Colonic mucosa (tissue), 4 donors: ENCODE measurements at regions not wholly inside any gene's neighbourhood (a gene's known extent, or its start where the extent isn't known, plus 50 kb on each side); places are given as distances from the start of the nearest gene placed in this dataset.

ENCODE experiments used
- DNase-seq: peaks from one replicate; pipeline ENCODE4 v3.0.0-alpha.2; 2020
- H3K27ac ChIP-seq: fragments of 200-600 bp; one replicate; pipeline ENCODE4 v1.8.0; 2021
- H3K27me3 ChIP-seq: fragments of 200-600 bp; one replicate; pipeline ENCODE4 v1.8.0; 2021
- H3K36me3 ChIP-seq: fragments of 200-600 bp; one replicate; pipeline ENCODE4 v1.8.0; 2021
- H3K4me1 ChIP-seq: fragments of 200-600 bp; one replicate; pipeline ENCODE4 v1.8.0; 2021; ENCODE audit warnings: mild to moderate bottlenecking
- H3K4me3 ChIP-seq: fragments of 200-600 bp; one replicate; pipeline ENCODE4 v1.8.0; 2021
- H3K9ac ChIP-seq, 2 donors: one replicate each; pipeline ENCODE4 v1.7.0; 2013; ENCODE audit warnings: control low read depth in 2 of 2, low read depth in 2 of 2, low read length in 2 of 2
- H3K9me3 ChIP-seq: fragments of 200-600 bp; one replicate; pipeline ENCODE4 v1.8.0; 2021
- intact Hi-C: fragments of 100-400 bp; cut with DNase I; formaldehyde crosslinking; loops from one replicate; pipeline ENCODE4 v1.14.1; 2022
- TF ChIP-seq, protein P1 (sequence below): fragments of 200-600 bp; IDR thresholded peaks from one replicate; pipeline ENCODE4 v1.8.0; 2022; ENCODE audit warnings: antibody characterized with exemption, mild to moderate bottlenecking
- donor health status: healthy.
- donor health status: DM: no; HTN: no; CAD: no.
- donor health status: DM: no; HTN: no; CAD: no.

DNA sequence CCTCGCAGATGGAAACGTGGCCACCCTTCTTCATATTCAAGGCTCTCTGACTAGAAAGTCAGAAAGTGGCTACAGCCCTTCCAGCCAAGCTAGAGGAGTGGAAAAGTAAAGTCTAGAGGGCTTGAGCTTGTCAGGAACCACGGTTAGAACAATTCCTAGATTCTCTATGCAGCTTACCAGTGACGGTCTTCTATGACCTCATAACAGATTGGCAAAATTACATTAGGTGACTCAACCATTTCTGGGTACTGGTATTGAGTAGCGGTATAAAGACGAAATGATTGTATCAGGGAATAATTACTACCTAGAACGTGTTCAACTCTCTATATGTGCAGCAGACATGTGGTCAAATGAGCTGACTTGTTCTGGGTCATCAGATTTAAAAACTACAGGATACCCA, 155.0 kb upstream of the RUNX1 start:
- intact Hi-C loops: loop anchor here (10.0 kb wide), 1 partner anchor 309 kb away; no protein-coding TSS in a partner anchor

DNA sequence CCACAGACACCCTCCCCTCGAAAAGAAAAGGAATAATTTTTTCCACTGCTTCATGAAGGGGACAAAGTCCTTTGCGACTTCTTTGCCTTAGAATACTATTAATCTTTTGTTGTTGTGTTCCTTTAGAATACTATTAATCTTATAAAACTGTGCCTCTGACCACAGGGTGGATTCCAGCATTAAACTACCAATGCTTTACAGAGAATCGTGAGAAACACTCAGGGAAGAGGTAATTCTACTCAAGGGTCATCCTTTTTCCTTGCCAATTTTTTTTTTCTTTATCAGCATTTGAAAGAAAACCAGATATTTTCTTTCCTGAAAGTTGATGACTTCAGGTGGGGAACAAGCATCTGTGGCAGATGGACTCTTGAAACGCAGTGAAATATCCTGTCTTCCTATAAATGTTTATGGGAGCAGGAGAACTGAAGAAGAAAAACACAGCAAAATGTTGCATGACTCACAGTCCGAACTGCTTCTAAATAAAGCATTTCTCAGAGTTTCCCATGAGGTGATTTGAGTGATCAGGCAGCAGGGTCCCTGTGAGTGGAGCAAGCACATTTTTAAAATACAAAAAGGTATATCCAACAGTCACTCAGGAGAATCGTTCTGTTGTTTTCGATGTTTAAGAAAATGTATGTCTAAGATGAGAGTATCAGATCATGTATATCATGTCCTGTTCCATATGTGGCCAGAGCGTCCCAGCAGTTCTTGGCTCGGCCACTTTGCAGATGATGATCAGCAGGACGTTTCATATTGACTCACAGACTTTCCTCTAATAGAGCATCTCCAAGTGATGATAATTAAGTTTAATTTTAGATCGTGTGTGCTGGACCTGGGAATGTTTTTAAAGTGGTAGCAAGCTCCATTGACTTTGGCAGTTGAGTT, 154.2 kb upstream of the RUNX1 start:
- Histone ChIP-seq H3K27ac (peak overlapping the region; percentile 26), H3K27me3 (no peaks in the 10 kb centered on the region), H3K4me1 (no peaks in the 10 kb centered on the region), H3K36me3 (no peaks in the 10 kb centered on the region), H3K4me3 (no peak overlapping the region), H3K9me3 (no peaks in the 10 kb centered on the region), H3K9ac (no peak overlapping the region)
- intact Hi-C loops: loop anchor here (10.0 kb wide), 1 partner anchor 309 kb away; no protein-coding TSS in a partner anchor
- TF ChIP-seq, protein P1, sequence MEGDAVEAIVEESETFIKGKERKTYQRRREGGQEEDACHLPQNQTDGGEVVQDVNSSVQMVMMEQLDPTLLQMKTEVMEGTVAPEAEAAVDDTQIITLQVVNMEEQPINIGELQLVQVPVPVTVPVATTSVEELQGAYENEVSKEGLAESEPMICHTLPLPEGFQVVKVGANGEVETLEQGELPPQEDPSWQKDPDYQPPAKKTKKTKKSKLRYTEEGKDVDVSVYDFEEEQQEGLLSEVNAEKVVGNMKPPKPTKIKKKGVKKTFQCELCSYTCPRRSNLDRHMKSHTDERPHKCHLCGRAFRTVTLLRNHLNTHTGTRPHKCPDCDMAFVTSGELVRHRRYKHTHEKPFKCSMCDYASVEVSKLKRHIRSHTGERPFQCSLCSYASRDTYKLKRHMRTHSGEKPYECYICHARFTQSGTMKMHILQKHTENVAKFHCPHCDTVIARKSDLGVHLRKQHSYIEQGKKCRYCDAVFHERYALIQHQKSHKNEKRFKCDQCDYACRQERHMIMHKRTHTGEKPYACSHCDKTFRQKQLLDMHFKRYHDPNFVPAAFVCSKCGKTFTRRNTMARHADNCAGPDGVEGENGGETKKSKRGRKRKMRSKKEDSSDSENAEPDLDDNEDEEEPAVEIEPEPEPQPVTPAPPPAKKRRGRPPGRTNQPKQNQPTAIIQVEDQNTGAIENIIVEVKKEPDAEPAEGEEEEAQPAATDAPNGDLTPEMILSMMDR: no peak
- no peak for DNase-seq

More for the DNA sequence above, 155.0 kb upstream of the RUNX1 start:
- Histone ChIP-seq H3K9ac (no peak overlapping the region), H3K36me3 (no peaks in the 10 kb centered on the region), H3K4me3 (no peak overlapping the region), H3K27me3 (no peaks in the 10 kb centered on the region), H3K4me1 (no peaks in the 10 kb centered on the region), H3K27ac (peak overlapping the region; percentile 30), H3K9me3 (no peaks in the 10 kb centered on the region)
- no peak for DNase-seq
- TF ChIP-seq, protein P1: no peak

DNA sequence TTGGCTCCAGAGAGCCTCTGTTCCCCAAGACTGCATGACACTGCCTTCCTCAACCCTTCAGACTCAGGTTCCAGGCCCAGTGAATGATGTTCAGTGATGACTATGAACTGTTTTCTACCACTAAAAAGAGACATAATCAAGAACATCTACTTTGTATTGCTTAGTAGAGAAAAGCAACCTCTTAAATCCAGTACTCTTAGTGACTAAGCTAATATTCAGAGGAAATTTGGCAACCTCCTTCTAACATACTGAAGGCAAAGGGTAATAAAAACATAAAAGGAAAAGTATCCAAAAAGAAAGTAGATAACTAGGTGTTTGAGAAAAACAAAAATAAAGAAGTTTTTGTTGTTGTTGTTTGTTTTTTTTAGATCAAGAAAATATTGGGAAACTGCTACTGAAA, 153.3 kb upstream of the RUNX1 start:
- H3K27ac ChIP-seq: peak overlapping the region; percentile 26
- TF ChIP-seq, protein P1: no peak
- intact Hi-C loops: loop anchor here (10.0 kb wide), 1 partner anchor 308 kb away; no protein-coding TSS in a partner anchor
- no peaks in the 10 kb centered on the region for H3K9me3 ChIP-seq
- DNase-seq: no peak
- H3K4me3 ChIP-seq: no peak overlapping the region
- no peak overlapping the region for H3K9ac ChIP-seq
- H3K4me1 ChIP-seq: no peaks in the 10 kb centered on the region
- H3K36me3 ChIP-seq: no peaks in the 10 kb centered on the region
- no peaks in the 10 kb centered on the region for H3K27me3 ChIP-seq

DNA sequence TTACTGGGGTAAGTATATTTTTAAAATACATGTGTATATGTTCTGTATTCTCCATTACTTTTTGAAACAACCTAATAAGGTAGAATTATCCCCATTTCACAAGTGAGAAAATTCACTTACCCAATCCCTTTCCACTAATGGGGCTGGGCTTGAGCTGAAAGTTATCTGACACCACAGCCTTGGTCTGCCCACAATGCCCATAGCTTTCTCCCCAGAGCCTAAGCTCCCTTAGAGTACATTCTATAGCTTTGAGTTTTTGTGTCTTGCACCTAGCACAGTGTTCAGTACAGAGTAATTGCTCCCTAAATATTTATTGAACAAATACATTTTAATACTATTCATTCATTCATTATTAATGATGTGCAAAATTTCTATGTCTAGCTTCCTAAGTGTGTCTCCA, 152.7 kb upstream of the RUNX1 start:
- Histone ChIP-seq H3K27me3 (no peaks in the 10 kb centered on the region), H3K4me1 (no peaks in the 10 kb centered on the region), H3K36me3 (no peaks in the 10 kb centered on the region), H3K27ac (no peak overlapping the region), H3K4me3 (no peak overlapping the region), H3K9ac (no peak overlapping the region), H3K9me3 (no peaks in the 10 kb centered on the region)
- intact Hi-C loops: loop anchor here (10.0 kb wide), 1 partner anchor 307 kb away; no protein-coding TSS in a partner anchor
- DNase-seq: no peak
- TF ChIP-seq, protein P1: no peak

DNA sequence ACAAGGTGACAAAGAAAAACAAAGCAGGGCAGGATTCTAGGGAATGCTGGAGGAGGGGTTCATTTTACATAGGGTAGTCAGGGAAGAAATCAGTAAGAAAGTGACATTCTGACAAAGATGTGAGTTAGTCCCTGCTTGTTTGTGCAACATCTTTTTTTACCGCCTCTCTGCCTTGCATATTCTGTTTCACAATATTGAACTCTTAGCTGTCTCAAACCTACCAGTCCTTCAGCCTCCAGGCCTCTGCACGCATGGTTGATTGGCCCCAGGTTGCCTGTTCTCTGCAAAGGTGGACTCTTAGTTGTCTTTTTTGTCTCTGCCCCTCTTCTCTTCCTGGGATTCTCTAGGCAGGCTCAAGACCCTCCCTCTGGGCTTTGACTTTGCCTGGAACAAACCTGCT, 152.2 kb upstream of the RUNX1 start:
- TF ChIP-seq, protein P1: no peak

More for the DNA sequence above, 152.2 kb upstream of the RUNX1 start:
- DNase-seq: no peak
- Histone ChIP-seq H3K9ac (no peak overlapping the region), H3K4me1 (no peaks in the 10 kb centered on the region), H3K27ac (no peak overlapping the region), H3K27me3 (no peaks in the 10 kb centered on the region), H3K9me3 (no peaks in the 10 kb centered on the region), H3K4me3 (no peak overlapping the region), H3K36me3 (no peaks in the 10 kb centered on the region)
- intact Hi-C loops: loop anchor here (10.0 kb wide), 1 partner anchor 306 kb away; no protein-coding TSS in a partner anchor
